RCC 7860 (cell line): ENCODE measurements at regions not wholly inside any gene's neighbourhood (a gene's known extent, or its start where the extent isn't known, plus 50 kb on each side); places are given as distances from the start of the nearest gene placed in this dataset.

Experiments used
- DNase-seq: peaks from one replicate; pipeline ENCODE4 v3.0.0-alpha.2; 2015; ENCODE audit warnings: low spot score
- FAIRE-seq: peaks from 2 replicates; lab custom pipeline; 2012; peaks lifted over from hg19 to GRCh38; lab: Jason Lieb, UNC

- no peak for FAIRE-seq
- DNase-seq: no peak
Observed at GRCh38 chr3:31440878-31441277, 91.8 kb upstream of the STT3B start.

GRCh38 chr3:31442755-31443154, 90.0 kb upstream of the STT3B start:
- FAIRE-seq (no peak), DNase-seq (no peak)

- no peak for FAIRE-seq
- no peak for DNase-seq
Observed at GRCh38 chr3:31444220-31445142, 88.2 kb upstream of the STT3B start.

GRCh38 chr3:31445701-31446100, 87.0 kb upstream of the STT3B start:
- no peak for FAIRE-seq
- no peak for DNase-seq

- DNase-seq (no peak), FAIRE-seq (no peak)
Observed at GRCh38 chr3:31448035-31448881, 84.5 kb upstream of the STT3B start.

GRCh38 chr3:31448882-31449243, 83.9 kb upstream of the STT3B start:
- FAIRE-seq: no peak

GRCh38 chr3:31449318-31449717, 83.4 kb upstream of the STT3B start:
- FAIRE-seq (no peak), DNase-seq (no peak)

More at GRCh38 chr3:31448882-31449243, 83.9 kb upstream of the STT3B start:
- no peak for DNase-seq

- no peak for FAIRE-seq
- no peak for DNase-seq
Observed at GRCh38 chr3:31450345-31450744, 82.4 kb upstream of the STT3B start.

- FAIRE-seq (no peak), DNase-seq (no peak)
Observed at GRCh38 chr3:31452495-31453106, 80.1 kb upstream of the STT3B start.

GRCh38 chr3:31453430-31453829, 79.3 kb upstream of the STT3B start:
- FAIRE-seq (no peak), DNase-seq (no peak)

- no peak for DNase-seq
- FAIRE-seq: no peak
Observed at GRCh38 chr3:31455524-31455923, 77.2 kb upstream of the STT3B start.

GRCh38 chr3:31456373-31456772, 76.4 kb upstream of the STT3B start:
- DNase-seq: no peak
- FAIRE-seq: no peak

- FAIRE-seq: no peak
- no peak for DNase-seq
Observed at GRCh38 chr3:31461426-31461825, 71.3 kb upstream of the STT3B start.

GRCh38 chr3:31462050-31462569, 70.6 kb upstream of the STT3B start:
- DNase-seq: no peak

GRCh38 chr3:31465999-31466398, 66.7 kb upstream of the STT3B start:
- no peak for DNase-seq
- no peak for FAIRE-seq

More at GRCh38 chr3:31462050-31462569, 70.6 kb upstream of the STT3B start:
- no peak for FAIRE-seq

- DNase-seq (no peak), FAIRE-seq (no peak)
Observed at GRCh38 chr3:31466866-31467265, 65.9 kb upstream of the STT3B start.

- FAIRE-seq: no peak
- DNase-seq: no peak
Observed at GRCh38 chr3:31468433-31468832, 64.3 kb upstream of the STT3B start.

- FAIRE-seq (no peak), DNase-seq (no peak)
Observed at GRCh38 chr3:31469385-31469784, 63.3 kb upstream of the STT3B start.

GRCh38 chr3:31472479-31473390, 60.0 kb upstream of the STT3B start:
- DNase-seq (peak; percentile 84), FAIRE-seq (peak; percentile 96)

- no peak for FAIRE-seq
- DNase-seq: no peak
Observed at GRCh38 chr3:31476209-31476608, 56.5 kb upstream of the STT3B start.
